ENCODE measurements at regions not wholly inside any gene's neighbourhood (a gene's known extent, or its start where the extent isn't known, plus 50 kb on each side); places are given as distances from the start of the nearest gene placed in this dataset.

DNA sequence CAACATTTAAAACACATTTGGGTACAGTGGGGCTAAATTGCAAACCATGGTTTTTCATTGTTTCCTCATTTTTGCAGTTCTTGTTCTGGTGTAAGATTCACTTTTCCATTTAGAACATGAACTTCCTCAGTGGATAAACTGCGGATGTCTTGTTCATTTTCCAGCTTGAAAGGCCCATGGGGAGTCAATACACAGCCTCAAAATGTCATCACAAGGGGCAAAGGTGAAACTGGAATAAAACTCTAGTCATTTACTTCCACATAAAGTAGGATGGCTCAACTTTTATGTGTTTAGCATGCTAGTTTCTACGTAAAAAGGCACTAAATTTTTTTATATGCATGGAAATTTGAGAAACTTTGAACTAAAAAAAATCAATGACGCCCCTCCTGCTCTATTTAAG lies 718.8 kb downstream of the TLR4 start:
- DNase-seq = no peak

DNA sequence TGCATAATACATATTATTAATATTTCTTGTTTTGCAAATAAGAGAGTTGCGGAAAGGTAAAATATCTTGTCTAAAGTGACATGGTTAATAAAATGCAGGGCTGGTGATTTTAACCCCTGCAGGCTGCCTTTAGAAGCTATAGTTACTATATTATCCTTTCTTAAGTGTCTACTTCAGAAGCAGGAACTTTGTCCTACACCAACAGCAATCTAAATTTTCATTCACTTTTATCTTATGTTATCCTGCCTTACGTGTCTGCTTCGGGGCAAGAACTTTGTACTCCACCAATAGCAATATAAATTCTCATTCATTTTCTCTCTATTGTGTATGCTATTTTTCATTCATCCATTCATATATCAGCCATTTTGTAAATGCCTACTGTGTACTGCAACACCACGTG lies 719.5 kb downstream of the TLR4 start:
- DNase-seq = no peak

DNA sequence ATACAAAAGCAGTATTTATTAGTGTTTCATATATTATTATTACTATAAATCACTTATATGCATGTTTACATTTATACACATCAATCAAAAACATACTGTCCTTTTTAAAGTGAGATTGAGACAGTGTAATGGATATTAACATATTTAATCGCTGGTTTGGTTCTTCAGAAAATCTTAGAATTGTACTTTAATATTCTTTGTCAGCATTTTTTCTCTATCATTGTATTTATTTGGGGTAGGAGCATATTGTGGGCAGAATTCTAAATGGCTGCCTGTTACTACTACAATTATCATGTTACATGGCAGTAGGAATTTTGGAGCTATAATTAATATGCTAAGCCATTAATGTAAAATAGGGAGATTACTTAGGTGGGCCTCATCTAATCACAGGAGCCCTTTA lies 722.6 kb downstream of the TLR4 start:
- no peak for DNase-seq

DNA sequence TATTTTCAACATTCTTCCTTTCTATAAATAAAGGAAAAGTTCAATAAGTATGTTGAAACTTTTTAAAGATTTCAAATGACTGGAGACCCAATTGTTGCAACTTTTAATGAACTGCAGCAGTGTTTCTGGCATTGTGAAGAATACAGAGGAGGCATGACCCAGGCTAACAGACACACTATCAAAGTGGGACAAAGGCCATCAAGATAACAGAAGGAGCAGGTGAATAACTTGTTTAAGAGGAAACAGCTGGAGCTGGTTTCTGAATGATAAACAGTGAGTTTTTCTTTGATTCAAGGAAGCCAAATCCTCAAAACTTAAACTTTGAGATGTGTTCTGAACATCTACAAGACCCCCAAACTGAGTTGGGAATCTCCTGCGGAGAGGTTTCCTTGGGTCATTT lies 734.6 kb downstream of the TLR4 start:
- no peak for DNase-seq

DNA sequence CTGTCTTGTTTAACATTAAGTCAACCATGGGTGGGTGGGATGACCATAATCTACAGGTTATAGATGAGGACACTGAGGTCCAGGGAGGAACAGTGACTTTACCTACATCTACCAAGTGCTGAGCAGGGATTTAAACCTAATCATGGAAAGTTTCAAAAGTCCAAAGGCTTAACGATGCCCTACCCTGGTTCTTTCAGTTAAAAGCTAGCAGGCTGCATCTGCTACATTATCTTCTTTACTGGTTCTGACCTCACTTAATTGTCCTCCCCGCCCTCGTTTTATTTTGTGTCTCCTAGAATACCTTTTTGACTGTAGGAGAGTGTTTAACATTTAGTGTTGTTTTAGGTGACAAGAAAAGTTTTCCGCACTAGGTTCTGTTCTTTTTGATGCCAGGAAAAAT lies 735.2 kb downstream of the TLR4 start:
- DNase-seq = no peak

DNA sequence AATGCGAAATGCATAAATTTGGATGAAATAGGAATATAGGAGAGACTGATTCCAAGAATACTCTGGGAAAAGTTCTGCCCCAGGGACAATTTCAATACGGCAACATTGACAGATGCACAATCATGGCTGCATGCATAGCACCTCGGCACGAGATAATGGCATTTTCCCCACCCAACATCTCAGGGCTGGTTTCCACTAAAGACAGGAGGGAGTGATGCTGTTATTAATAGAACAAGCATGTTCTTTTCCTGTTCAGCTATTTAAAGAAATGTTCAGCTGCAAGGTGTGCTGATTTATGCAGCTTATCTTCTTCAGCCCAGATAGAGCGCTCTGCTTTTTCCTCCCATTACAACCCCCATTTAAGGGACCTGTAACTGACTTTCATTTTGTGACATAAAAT lies 740.2 kb downstream of the TLR4 start:
- DNase-seq = no peak

DNA sequence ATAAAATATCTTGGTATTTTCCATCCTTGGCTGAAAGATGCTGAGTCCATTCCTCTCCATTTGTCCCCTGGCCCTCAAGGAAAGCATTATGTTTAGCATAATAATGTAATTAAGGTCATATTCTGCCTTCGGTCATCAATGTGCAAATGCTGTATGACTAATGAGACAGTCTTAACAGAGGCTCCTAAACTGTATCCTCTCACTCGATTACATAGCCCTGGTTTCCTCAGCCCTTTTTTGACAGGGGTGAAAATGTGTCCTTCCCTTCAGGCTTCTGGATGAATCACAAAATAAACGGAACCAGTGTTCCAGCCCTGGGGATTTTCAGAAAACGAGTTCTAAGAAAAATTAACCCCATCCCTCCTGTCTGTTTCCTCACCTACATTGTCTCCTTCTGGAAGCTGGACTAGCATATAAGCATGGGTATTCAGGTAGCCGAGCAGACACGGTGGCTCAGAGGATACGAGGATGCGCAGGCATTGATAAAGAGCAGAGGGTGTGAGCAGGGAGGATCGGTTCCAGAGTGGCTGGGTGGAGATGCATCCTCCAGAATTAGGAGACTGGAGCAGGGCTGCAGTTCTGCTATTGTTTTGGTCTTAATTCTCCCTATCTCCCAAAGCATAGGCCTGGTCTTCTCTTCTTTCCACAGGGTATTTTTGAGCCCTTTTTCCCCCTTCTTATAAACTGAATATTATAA lies 742.9 kb downstream of the TLR4 start:
- no peak for DNase-seq

DNA sequence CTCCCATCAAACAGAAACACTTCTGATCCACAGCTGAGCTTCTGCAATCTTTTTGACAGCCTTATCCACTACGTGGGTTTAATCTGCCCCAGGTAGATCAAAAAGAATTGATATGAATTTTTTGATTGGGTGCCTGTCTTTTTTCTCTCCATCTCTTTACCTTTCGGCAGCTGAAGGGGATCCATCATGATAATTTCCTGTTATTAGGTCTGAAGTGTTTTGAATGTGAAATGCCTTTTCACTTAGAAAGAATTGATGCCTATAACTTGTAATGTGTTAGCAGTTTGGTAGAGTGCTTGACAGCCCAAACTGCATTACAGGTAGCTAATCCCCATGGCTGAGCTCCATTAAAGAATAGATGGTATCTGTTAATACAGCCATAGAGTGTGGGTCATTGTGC lies 745.4 kb downstream of the TLR4 start:
- no peak for DNase-seq

DNA sequence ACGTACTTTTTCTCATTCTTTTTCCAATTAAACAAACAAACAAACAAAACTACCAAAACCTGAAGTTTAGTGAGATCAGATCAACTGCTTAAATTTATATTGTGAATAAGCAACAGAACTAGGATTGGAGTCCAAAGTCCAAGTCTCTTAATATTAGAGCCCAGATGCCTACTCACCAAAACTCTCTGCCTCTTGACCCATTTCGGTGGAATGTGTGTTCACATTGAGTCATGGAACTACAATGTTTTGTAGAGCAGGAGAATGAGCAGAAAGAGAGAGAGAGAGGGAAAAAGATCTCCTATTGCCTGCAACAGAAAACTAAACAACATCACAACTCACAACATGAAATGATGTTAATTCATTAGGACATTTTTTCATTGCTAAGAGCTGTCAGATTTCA lies 751.1 kb downstream of the TLR4 start:
- no peak for DNase-seq

DNA sequence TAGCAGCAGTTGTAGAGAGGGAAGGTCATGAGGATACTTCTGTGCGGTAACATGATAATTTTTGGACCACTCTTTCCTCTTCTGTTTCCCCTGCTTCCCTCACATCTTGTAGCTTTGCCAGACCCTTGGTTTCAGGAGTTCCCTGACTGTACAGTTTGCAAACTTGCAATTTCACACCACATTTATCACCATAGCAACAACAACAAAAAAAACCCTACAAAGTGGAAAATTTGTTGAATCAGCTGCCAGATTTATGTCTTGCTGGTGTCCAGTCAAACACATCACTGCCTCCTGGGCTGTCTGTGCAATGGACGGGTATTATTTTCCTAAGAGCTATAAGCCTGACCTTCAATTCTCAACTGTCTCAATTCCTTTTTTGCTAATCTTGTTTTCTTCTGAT lies 751.6 kb downstream of the TLR4 start:
- DNase-seq = no peak

DNA sequence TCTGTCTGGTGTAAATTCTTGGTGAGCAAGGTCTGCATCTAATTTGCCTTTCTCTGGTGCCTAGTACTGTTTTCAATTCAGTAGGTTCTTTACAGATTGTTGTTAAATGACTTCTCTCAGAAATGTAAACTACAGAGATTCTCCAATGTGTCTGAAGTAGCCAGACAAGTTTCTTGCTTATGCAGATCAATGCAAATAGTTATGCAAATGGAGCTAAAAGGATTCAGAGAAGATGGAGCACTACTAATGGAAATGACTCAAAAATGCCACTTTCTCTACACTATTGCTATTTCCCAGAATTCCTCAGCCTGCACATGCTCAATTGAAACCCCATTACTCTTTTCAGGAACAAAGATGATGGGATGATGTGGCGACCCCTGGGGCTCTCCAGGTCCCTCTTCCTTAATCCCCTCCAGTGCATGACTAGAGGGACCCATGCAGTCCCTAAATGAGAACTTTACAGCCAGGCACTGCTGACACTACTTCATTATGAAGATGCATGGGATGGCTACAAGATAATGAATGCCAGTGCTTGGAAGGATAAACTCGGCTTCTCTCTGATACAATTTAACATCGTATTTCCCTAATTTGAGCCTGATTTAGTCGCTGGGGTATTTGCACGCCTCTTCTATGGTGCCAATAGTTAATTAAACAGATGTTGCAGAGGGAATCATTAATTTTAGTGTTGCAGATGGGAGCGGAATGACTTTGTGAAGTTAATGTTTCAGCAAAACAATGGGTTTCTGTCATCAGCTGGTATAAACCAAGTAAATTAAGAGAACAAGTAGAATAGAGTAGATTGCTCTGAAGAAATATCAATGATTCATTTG lies 753.2 kb downstream of the TLR4 start:
- DNase-seq = no peak

DNA sequence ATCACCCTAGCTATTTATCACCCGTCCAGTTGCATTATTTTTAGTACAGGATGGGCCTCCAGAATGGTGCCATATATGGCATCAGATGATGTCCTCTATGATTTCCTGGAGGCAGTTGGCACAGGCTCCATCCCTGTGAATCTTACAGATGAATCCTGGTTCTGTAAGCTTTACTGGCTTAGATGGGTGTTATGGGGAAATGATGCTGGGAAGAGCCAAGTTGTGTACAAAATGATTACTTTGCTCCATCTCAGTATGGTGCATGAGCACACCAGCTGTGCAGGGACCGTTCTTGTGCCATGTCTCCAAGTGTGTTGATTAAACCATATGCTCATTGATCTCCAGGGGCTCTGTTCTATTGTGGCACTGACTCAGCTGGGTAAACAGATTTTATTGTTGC lies 755.7 kb downstream of the TLR4 start:
- DNase-seq = no peak

DNA sequence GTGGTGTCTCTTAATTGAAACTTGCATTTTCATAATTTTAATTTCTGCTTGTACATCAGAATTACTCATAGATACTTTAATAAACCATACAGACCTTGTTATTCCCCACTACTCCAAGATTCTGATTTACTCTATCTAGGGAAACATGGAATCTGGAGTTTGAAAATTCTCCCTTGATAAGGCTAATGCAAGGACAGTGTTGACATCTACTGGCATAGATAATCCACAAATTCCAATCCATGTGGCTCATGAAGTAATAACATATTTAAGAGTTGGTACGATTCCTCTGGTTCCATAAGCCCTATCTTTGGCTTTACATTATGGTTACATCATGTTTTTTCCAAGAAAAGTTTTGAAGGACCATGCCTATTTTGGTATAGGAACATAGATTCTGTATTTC lies 759.2 kb downstream of the TLR4 start:
- no peak for DNase-seq

DNA sequence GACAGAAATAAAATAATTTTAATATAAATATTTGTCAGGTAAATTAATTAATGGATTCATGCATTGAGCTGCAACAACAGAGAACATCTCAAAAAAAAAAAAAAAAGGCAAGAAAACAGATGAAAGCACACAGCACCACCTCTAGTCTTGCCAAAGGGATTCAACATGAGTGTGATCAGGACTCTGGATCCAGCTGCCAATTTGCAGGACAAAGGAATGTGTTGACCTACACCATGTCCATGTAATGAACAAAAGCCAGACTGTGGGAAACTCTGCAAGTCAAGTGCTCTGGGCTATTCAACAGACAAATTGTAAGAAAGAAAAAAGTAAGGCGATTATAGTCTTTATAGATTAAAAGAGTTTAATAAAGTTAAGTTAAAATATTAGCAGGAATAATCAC lies 769.3 kb downstream of the TLR4 start:
- DNase-seq = no peak

DNA sequence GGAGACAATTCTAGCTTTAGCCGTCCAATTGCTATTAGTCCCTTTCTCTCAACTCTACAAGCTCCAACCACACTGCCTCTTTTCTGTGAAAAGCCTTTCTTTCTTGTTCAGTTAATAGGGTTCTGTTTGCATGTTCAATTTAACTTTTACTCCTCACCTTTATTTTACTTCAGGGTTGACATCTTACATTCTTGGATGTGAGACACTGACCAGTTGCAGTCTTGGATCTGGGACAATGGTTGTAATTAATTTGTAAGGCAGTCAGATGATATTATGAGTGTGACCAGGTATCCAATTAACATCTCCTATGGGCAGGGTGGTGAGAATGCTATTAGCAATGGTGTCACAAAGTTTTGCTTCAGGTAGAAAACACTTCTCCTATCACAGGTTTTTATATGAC lies 774.5 kb downstream of the TLR4 start:
- no peak for DNase-seq

DNA sequence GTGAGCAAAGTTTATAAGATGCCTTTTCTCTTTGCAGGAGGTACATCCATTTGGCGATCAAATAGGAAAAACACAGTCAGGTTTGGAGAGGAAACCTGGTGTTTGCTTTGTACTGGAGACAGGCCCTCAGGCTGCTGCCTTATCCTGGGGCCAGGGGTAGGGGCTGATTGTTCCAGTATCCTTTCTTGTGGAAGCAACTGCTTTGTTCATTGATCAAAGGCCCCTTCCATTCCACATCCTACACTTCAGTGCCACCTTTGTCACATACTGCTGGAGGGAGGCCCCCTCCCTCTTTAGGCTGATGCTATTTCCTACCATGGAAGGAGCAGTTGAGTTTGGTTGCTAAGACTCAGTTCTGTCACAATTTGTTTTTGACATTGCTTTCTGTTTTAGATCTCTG lies 778.1 kb downstream of the TLR4 start:
- DNase-seq = no peak

DNA sequence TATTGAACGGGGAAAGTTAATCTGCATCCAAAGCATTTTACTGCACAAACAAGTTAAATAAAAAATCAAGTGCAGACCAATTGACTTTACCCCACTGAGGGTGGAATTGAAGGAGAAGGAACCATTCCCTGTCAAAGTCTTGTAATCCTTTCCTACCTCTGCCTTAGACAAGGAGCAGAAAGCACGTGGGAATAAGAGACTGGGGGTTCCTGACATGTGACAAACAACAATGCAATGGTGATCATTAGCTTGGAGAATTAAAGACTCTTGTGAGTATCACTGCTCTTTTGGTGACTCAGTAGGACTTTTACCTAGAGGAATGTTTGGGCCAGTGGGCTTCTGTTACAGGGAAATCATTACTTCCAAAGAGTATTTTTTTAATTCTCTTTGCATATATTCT lies 779.5 kb downstream of the TLR4 start:
- no peak for DNase-seq

DNA sequence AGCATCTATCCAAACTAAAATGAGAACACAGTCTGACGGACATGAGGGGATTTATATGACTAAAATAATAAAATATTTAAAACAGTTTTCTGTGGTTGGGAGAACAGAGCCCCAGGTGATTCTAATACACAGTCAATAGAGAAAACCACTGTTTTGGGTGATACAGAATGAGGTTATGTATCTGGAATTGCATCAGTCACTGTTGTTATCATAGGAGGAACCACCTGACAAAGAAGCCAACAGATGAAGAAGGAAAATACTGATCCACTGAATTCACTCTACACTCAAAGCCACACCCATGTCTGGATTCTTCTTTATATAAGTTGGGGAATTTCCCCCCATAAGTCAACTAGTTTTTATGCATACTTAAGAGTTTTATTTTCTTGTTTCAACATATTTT lies 799.0 kb downstream of the TLR4 start:
- DNase-seq = no peak

DNA sequence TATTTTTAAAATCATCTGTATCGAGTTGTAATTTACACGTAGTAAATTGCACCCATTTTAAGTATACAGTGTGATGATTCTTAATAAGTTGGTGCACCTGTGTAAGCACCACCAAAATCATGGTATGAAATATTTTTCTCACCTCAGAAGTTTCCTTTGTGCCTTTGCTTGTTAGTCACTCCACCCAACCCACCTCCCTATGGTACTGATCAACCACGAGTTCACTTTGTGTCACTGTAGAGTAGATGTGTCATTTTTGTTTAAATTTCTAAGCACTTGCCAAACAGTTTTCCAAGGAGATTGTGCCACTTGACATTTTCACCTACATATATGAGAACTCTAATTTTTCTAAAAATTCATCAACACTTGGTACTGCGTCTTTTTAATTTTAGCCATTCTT lies 806.5 kb downstream of the TLR4 start:
- DNase-seq = no peak

DNA sequence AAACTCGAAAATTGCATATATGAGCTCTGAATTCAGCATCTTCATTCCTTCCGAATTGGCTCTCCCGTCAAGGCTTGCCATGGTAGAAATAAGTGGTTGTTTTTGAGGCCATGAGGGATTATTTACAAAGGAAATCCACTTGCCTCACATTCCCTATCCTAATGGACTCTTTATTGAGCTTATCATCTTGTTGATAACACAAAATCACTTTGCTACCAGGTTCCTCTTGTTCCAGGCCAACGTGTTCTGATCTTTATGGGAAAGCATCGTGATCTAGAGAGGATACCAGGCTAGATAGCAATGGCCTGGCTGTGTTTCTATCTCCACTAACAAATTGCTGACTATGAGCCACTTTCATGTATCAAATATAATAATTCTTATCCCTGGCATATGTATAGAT lies 811.7 kb downstream of the TLR4 start:
- no peak for DNase-seq

DNA sequence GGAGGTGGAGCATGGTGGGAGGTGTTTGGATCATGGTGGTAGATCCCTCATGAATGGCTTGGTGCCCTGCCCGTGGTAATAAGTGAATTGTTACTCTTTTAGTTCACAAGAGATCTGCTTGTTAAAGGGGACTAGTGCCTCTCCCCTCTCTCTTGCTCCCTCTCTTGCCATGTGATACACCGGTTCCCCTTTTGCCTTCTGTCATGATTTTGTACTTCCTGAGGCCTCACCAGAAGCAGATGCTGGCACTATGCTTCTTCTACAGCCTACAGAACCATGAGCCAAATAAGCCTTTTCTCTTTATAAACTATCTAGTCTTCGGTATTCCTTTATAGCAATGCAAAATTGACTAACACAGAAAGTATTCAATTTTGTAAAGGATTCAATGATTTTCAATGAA lies 817.1 kb downstream of the TLR4 start:
- DNase-seq = no peak

DNA sequence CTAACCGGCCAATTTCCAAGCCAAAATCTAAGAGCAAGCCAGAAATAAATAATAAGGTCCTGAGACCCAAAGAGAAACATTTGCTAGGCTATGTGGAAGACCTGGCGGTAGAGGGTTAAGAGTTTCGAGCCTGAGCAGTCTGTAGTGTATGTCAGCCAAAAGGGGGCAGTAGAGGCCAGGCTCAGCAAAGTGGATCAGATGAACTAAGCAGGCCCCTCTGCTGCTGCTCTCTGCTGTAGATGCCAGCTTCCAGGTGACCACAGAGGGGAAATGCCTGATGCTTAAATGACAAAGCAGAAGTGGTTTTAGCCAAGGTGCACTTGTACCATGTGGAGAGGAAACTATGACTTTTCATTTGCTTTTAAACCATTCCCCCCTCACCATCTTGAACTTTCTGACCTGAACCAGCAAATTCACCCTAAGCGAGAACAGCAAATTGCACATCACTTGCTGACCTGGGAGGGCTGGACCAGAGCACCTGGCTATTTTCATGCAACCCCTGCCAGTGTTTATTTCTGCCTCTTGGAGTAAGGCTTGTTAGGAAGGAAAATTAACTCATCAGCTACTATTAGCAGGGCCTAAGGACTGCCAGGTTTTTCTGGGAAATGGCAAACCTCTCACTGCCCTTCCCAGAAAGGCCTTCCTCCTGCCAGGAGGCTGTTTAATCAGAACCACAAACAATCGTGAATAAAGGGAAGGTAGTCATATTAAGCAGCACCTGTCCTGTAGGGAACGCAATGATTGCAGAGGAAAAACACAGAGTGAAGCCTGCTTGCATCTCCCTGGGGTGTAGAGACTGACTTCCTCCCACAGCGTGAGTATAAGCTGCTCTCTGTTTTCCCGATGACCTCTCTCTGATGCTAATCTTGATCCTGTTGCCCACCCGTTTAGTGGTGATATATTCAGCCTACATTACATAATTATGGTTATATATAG lies 818.2 kb downstream of the TLR4 start:
- peak; percentile 49 for DNase-seq

DNA sequence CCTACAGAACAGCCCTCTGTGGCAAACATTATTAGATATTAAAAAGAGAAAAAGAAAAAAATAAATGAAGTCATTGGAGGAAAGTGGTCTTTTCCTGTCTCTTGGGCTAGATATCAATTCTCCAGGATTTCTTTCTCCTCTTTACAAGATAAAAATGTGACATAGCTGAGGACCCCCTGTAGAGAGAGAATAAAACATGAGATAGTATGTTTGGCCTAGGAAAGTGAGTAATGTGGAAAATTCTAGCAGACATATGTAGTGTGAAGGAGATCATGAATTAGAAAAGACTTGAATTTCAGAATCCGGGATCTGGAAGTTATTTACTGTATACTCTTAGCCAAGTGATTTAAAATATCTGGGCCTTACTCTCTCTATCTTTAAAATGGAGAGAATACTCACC lies 823.1 kb downstream of the TLR4 start:
- no peak for DNase-seq

DNA sequence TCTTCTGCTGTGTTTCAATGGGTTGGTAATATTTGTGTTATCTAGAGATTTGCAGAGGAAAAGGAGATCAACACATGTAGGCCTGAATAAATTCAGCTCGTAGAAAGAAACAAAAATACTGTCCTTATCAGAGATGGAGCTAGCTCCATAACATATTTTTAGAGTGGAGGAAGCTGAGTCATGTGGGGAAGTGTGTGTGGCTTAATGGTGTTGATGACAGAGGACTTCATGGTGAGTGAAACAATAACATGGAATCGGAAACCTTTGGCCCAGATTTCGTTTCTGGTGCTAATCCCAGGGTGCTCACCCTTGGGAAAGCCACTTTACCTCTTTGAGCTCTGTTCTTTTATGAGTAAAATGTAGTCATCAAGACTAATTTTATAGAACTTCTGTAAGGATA lies 825.0 kb downstream of the TLR4 start:
- DNase-seq = no peak

Data from activated CD4-positive, alpha-beta T cell treated with anti-CD3 and anti-CD28 coated beads, Interleukin-10, Interleukin-2, amounts not matched to agents 100 ng/mL and 50 ng/mL, durations not matched to agents 16 hours and 8 hours (primary cell).